Esophagus squamous epithelium (tissue), 5 donors: ENCODE measurements at regions not wholly inside any gene's neighbourhood (a gene's known extent, or its start where the extent isn't known, plus 50 kb on each side); places are given as distances from the start of the nearest gene placed in this dataset.
"Not testable (repeated sequence)": the region's sequence is repeated elsewhere in the genome, so short reads cannot be mapped to it uniquely, and the experiment has no call there.

Experiments
- DNase-seq: peaks from one replicate; lab custom pipeline; 2025; lab: John Stamatoyannopoulos, UW
- H3K27ac ChIP-seq, 4 donors: fragments of 200-600 bp; sonication (generic); one replicate each; pipeline ENCODE4 v1.5.1; 2016 to 2019; ENCODE audit warnings: mild to moderate bottlenecking in 1 of 4
- H3K27me3 ChIP-seq, 4 donors: fragments of 200-600 bp; sonication (generic); 1 replicate in 3 of 4; 2 replicates in 1 of 4; pipeline versions ENCODE4 v1.5.1 to v1.6.0; 2017 to 2021; ENCODE audit warnings: antibody characterized with exemption in 1 of 4
- H3K36me3 ChIP-seq, 3 donors: fragments of 200-600 bp; sonication (generic); one replicate each; pipeline ENCODE4 v1.5.1; 2016 to 2019
- H3K4me1 ChIP-seq, 3 donors: fragments of 200-600 bp; sonication (generic); one replicate each; pipeline ENCODE4 v1.5.1; 2017 to 2019
- H3K4me3 ChIP-seq, 4 donors: fragments of 200-600 bp; sonication (generic); 1 replicate in 3 of 4; 2 replicates in 1 of 4; pipeline ENCODE4 v1.5.1; 2016 to 2019; ENCODE audit warnings: mild to moderate bottlenecking in 2 of 4, moderate library complexity in 1 of 4
- H3K9me3 ChIP-seq, 3 donors: fragments of 200-600 bp; sonication (generic); one replicate each; pipeline ENCODE4 v1.5.1; 2016 to 2019
- POLR2A ChIP-seq, 4 donors: fragments of 450-650 bp; IDR thresholded peaks; one replicate each; pipeline ENCODE4 v1.6.1; 2017; ENCODE audit warnings: antibody characterized with exemption in 4 of 4, mild to moderate bottlenecking in 4 of 4, moderate library complexity in 3 of 4
- WGBS, 2 donors: methylation state at CpG; one replicate each; pipeline ENCODE4 v1.1.5; 2018; 5-methylcytosine and 5-hydroxymethylcytosine counted together
- intact Hi-C: fragments of 100-400 bp; cut with DNase I; formaldehyde crosslinking; loops from one replicate; pipeline ENCODE4 v1.15.0; 2022
- TF ChIP-seq, protein P1 (sequence below), 6 experiments: fragments of 450-650 bp in 4 of 6; fragments of 200-600 bp in 2 of 6; sonication (generic) in 2 of 6; IDR thresholded peaks; one replicate each; pipeline ENCODE4 v1.5.1; 2016 to 2019; ENCODE audit warnings: antibody characterized with exemption in 6 of 6, mild to moderate bottlenecking in 4 of 6, moderate library complexity in 4 of 6
- donor health status: DM: yes; HTN: yes; CAD: no.

DNA sequence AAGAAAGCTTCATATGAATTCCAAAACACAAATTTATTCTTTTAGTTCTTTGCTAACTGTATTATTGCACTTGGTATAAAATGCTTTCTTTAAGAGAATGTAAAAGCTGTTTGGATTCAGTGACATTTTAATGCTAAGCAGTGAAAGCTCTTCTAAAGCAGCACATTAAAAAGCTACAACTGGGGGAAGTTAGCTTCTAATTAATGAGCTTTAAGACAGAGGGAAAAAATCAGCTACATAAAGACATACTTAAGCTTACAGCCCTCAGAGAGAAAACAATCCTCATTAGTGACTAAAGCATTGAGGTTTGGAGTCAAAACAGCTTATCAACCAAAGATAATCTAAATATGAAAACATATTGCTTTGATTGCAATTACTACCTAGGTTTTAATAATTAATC lies 1222.2 kb upstream of the SPRY2 start:
- no peaks in the 10 kb centered on the region for H3K27me3 ChIP-seq
- no peaks in the 10 kb centered on the region for H3K4me1 ChIP-seq

DNA sequence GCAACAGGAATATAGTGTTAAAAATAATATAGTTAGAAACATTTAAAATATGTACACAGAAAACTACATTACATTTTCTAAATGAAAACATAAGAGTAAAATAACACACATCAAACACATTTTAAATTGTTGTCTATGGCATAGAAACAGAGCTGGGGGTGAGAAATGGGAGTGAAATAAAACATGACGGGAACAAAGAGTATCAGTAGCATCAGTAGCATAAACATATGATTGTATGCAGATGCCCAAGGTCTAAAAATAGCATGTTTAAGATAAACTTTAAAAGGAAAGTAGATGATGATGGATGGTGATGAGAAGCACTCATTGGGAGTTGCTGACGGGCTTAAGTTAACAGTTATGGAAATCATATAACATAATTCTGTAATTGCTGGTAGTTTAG lies 1221.7 kb upstream of the SPRY2 start:
- no peak for DNase-seq
- TF ChIP-seq, protein P1, sequence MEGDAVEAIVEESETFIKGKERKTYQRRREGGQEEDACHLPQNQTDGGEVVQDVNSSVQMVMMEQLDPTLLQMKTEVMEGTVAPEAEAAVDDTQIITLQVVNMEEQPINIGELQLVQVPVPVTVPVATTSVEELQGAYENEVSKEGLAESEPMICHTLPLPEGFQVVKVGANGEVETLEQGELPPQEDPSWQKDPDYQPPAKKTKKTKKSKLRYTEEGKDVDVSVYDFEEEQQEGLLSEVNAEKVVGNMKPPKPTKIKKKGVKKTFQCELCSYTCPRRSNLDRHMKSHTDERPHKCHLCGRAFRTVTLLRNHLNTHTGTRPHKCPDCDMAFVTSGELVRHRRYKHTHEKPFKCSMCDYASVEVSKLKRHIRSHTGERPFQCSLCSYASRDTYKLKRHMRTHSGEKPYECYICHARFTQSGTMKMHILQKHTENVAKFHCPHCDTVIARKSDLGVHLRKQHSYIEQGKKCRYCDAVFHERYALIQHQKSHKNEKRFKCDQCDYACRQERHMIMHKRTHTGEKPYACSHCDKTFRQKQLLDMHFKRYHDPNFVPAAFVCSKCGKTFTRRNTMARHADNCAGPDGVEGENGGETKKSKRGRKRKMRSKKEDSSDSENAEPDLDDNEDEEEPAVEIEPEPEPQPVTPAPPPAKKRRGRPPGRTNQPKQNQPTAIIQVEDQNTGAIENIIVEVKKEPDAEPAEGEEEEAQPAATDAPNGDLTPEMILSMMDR (IDR thresholded peaks at IDR 0.05), result no peak
- no peak for TF ChIP-seq POLR2A (IDR thresholded peaks at IDR 0.05)
- H3K4me1 ChIP-seq, result no peaks in the 10 kb centered on the region
- intact Hi-C loops, result no loop called here
- 53 to 73% methylated on average over 2 of the region's 2 CpGs for WGBS, 2 donors
- no peaks in the 10 kb centered on the region for H3K27me3 ChIP-seq
- H3K27ac ChIP-seq, result no peak overlapping the region
- no peaks in the 10 kb centered on the region for H3K9me3 ChIP-seq
- no peaks in the 10 kb centered on the region for H3K36me3 ChIP-seq
- no peak overlapping the region for H3K4me3 ChIP-seq

More for the DNA sequence above, 1222.2 kb upstream of the SPRY2 start:
- DNase-seq, result no peak
- TF ChIP-seq POLR2A (IDR thresholded peaks at IDR 0.05), result no peak
- TF ChIP-seq, protein P1 (IDR thresholded peaks at IDR 0.05), result no peak
- intact Hi-C loops, result no loop called here
- no peaks in the 10 kb centered on the region for H3K36me3 ChIP-seq
- no peak overlapping the region for H3K27ac ChIP-seq
- no peaks in the 10 kb centered on the region for H3K9me3 ChIP-seq
- H3K4me3 ChIP-seq, result no peak overlapping the region

DNA sequence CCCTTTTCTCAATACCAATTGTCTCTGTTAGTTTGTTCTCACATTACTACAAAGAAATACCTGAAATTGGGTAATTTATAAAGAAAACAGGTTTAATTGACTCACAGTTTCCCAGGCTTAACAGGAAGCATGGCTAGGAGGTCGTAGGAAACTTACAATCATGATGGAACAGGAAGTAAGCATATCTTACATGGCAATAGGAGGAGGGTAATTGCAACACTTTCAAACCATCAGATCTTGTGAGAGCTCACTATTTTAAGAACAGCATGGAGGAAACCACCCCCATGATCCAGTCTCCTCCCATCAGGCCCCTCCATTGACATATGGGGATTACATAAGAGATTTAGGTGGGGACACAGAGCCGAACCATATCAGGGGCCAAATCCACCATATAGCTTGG lies 1210.1 kb upstream of the SPRY2 start:
- H3K36me3 ChIP-seq, result no peaks in the 10 kb centered on the region
- H3K27ac ChIP-seq, result no peak overlapping the region
- 40 to 52% methylated on average over 2 of the region's 2 CpGs for WGBS, 2 donors
- peaks cover 0 to 5% (median 0%) of the 10 kb centered on the region in 3 donors for H3K9me3 ChIP-seq
- H3K4me1 ChIP-seq, result no peaks in the 10 kb centered on the region
- no peak for TF ChIP-seq POLR2A (IDR thresholded peaks at IDR 0.05)
- TF ChIP-seq, protein P1 (IDR thresholded peaks at IDR 0.05), result no peak
- intact Hi-C loops, result no loop called here
- no peak overlapping the region for H3K4me3 ChIP-seq
- no peak for DNase-seq
- H3K27me3 ChIP-seq, result no peaks in the 10 kb centered on the region

DNA sequence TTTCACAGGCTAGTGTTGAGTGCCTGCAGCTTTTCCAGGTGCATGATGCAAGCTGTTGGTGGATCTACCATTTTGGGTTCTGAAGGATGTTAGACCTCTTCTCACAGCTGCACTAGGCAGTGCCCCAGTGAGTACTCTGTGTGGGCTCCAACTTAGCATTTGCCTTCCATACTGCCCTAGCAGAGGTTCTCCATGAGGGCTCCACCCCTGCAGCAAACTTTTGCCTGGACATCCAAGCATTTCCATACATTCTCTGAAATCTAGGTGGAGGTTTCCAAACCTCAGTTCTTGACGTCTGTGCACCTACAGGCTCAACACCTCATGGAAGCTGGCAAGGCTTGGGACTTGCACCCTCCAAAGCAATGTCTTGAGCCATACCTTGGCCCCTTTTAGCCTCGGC lies 1205.4 kb upstream of the SPRY2 start:
- H3K27me3 ChIP-seq, H3K36me3 ChIP-seq, DNase-seq, intact Hi-C loops, H3K4me3 ChIP-seq, H3K27ac ChIP-seq, H3K9me3 ChIP-seq, H3K4me1 ChIP-seq: not testable (repeated sequence)
- 67 to 84% methylated on average over 1 to 2 of the region's 2 CpGs for WGBS, 2 donors

DNA sequence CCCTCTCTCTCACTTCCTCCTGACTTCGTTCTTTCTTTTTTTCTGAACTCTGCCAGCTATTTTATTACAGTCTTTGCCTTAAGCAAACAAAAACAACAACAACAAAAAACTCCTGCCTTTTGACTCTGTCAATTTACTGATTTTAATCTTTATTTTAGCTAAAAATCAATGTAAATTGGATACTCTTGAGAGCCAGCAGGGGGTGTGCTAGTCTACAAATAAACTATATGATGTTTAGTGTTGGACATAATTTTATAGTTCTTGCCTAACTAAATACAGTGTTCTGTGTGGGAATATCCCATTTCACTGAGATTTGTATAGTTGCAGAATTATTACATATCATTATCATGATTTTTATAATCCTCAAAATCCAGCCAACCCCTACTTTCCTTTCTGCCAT lies 1199.9 kb upstream of the SPRY2 start:
- WGBS, 2 donors, result 43 to 45% methylated on average over 1 of the region's 1 CpG
- DNase-seq, result no peak
- intact Hi-C loops, result no loop called here

More for the DNA sequence above, 1199.9 kb upstream of the SPRY2 start:
- no peaks in the 10 kb centered on the region for H3K9me3 ChIP-seq
- no peaks in the 10 kb centered on the region for H3K36me3 ChIP-seq
- H3K27ac ChIP-seq, result no peak overlapping the region
- H3K4me3 ChIP-seq, result no peak overlapping the region
- no peaks in the 10 kb centered on the region for H3K27me3 ChIP-seq
- no peak for TF ChIP-seq POLR2A (IDR thresholded peaks at IDR 0.05)
- TF ChIP-seq, protein P1 (IDR thresholded peaks at IDR 0.05), result peak in 1 of 6 experiments; percentile 43
- H3K4me1 ChIP-seq, result no peaks in the 10 kb centered on the region
